GM18909 (cell line): ENCODE measurements at regions not wholly inside any gene's neighbourhood (a gene's known extent, or its start where the extent isn't known, plus 50 kb on each side); places are given as distances from the start of the nearest gene placed in this dataset.
"Not testable (repeated sequence)": the region's sequence is repeated elsewhere in the genome, so short reads cannot be mapped to it uniquely, and the experiment has no call there.

Source experiments
- ATAC-seq: cut with Tn5 transposase; IDR thresholded peaks from one replicate; pipeline ENCODE4 v1.9.1; 2021; ENCODE audit warnings: mild to moderate bottlenecking; ENCODE audit not compliant: unreplicated experiment, poor library complexity

DNA sequence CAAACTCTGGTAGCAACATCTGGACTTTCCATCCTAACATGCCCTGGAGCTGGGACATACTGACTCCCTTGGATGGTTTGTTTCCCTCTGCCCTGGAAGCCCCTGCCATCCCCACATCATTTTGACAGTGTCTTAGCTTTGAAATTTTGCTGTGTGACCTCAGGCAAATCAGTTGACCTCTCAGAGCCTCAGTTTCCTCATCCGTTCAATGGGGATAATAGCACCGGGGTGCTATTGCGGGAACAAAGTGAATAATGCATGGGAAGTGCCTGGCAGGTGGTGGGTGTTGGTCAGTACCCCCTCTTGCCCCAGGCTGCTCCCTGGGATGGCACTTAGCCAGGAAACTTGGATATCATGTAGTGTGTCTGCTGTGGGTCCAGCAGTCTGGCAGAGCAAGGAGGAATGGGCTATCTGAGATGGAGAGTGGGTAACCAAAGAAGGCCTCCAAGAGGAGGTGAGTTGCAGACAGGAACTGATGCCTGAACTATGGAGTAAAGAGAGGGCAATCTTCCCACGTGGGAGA, 88.6 kb downstream of the MRPL14 start:
- no peak for ATAC-seq

- no peak for ATAC-seq
These were observed 89.3 kb downstream of the MRPL14 start for GRCh38 chr6:44037847-44038542.

- not testable (repeated sequence) for ATAC-seq
These were observed 90.0 kb downstream of the MRPL14 start for GRCh38 chr6:44037276-44037675.

GRCh38 chr6:44036699-44037101, 90.6 kb downstream of the MRPL14 start:
- no peak for ATAC-seq

GRCh38 chr6:44036196-44036595, 91.1 kb downstream of the MRPL14 start:
- no peak for ATAC-seq

GRCh38 chr6:44035621-44036020, 91.6 kb downstream of the MRPL14 start:
- no peak for ATAC-seq

DNA sequence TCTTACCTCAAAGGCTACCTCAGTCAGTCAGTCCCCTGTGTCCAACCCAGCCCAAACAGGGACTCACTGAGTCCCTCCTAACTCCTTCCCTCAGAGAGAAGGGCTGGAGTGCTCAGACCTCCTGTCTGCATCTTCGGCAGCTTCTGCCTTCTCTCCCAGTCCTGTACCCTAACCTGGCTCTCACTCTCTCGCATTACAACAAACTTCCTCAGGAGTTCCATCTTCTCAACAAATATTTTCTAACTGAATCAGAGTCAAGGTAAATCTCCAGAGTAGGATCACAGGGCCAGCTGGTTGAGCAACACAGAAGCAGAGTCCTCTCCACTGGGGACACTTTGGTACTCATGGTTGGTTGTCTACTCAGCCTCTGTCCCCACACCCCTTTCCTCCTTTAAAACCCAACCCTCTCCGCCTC, 92.3 kb downstream of the MRPL14 start:
- no peak for ATAC-seq

DNA sequence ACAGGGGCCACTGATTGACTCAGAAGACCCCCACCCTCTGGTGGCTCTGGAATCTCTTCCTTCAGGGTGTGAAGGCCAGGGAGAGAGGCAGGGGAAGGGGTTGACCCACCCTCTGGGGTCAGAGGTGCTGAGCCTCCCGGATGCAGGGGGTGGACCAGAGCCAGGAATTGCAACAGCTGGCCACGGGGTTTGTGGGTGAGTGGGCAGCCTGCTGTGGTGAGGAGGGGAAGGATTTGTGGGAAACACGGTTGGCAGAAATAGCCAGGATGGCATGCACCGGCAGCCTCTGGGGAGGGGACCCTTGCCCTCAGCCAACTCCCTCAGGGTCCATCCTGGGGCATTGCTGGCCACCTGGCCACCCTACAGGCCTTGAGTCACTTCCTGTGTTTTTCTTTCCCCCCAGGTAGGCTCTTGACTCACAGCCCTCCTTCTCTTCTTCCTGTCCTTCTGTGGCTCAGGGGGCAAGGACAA, 92.8 kb downstream of the MRPL14 start:
- no peak for ATAC-seq

GRCh38 chr6:44030812-44031454, 96.3 kb downstream of the MRPL14 start:
- no peak for ATAC-seq

DNA sequence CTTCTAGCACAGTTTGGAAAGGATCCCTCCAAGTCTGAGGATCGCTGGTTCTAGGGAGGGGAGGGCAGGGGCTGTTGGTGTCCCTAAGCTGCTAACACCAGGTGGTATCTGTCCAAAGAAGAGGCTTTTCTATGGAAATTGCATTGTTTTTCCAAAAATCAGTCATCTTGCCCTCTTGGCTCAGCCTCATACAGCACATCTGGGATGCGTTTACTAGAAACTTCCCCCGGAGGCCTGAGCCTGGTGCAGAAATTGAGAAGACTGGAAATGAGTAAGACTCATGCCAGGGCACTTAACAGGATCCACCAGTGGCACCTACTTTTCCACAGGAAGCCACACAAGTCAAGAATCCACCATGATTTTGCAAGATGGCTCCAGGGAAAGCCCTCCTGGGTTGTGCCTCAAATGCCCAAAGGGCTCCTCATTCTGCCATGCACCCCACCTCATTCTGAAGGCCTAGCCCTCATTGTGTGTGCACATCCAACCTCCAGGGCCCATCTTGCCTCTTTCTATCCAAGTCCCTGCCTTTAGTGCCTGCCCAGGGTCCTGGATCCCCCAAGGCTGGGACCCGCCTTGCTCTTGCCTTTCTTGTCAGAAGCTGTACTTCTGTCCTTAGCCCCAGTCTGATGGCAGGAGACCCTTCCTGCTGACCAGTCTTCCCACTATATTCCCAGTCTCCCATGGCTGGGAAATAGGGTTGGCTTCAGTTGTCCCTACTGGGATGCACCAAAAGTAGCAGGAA, 97.6 kb downstream of the MRPL14 start:
- no peak for ATAC-seq

DNA sequence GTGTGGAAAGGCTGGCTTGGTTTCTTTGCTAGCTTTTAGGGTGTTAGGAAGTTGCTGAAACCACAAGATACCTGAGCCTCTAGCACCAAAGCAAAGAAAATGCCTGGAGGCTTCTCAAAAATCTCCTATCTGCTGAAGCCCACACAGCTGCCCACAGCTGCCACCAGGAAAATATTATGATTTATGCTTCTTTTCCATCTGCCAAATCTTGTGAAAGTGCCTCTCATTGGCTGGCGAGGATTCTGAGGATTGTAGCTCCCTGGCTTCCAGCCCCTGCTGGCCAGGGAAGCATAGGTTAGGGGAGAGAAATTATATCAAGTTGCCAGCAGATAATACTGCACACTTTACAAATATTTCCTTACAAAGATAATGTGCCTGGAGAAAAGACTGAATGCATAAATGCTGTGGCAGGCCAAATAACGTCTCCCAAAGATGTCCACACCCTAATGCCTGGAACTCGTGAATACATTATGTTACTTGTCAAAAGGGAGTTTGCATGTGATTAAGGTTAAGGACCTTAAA, 98.4 kb downstream of the MRPL14 start:
- no peak for ATAC-seq

- ATAC-seq: no peak
These were observed 102.0 kb downstream of the MRPL14 start for GRCh38 chr6:44025226-44025625.

DNA sequence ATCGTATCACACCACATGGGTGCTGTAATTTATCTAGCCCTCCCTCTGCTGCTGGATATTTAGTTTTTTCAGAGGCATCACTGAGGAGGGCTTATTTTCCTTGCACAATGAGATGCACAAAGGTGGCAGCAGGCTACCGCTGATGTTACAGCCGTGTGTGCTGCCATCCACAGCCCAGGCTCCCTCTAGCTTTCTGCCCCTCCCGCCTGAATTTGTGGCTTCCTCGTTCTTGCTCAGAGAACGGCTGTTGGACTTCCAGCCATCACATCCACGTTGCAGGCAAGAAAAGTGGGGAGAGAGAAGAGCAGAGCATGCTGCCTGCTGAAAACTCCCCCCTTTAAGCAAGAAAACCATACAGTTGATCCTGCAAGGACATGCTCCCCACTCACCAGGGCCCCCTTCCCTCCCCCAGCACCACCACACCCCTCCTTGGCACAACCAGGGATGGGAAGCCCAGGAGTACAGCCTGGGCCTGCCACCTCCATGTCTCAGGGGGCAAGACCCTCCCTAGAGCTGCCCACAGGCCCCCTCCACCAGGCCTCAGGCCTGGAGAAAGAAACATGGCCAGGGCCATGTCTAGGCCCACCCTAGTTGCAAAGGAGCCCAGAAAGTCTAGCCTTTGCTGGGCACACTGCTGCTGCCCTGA, 102.6 kb downstream of the MRPL14 start:
- no peak for ATAC-seq

GRCh38 chr6:44023586-44024454, 103.4 kb downstream of the MRPL14 start:
- no peak for ATAC-seq

GRCh38 chr6:44022671-44023352, 104.4 kb downstream of the MRPL14 start:
- ATAC-seq: no peak

GRCh38 chr6:44022296-44022661, 105.0 kb downstream of the MRPL14 start:
- no peak for ATAC-seq

GRCh38 chr6:44021589-44022295, 105.5 kb downstream of the MRPL14 start:
- ATAC-seq: no peak

DNA sequence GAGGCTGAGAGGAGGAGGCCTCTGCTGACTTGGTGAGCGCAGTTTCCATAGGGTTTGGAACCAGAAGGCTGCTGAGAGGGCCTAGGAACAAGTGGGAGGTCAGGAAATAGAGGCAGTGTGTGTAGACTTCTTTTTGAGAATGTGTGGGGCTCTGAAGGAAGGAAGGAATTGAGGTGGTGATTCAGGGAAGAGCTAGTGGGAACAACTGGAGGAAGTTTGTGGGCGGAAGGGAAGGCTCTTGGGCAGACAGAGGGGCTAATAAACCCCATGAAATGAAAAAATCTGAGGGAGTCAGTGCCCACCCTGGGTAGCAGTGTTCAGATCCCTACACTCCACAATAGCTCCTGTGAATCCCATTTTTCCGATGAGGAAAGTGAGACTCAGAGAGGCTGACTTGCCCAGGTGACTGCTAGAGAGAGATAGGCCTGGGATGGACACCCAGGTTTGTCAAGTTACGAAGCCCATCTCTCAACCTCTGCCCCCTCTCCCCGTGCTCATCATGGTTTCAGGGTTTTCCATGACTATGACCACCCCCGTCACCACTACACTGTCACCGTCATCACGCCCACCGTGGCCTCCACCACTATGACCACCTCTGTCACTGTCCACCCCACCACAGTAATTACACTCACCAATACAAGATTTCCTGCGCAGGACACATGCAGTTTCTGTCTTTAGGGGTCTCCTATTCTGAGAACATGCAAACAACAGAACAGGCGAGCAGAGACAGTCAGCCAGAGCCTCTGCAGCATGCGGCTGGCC, 106.4 kb downstream of the MRPL14 start:
- ATAC-seq: no peak
